HepG2 (cell line): ENCODE measurements at regions not wholly inside any gene's neighbourhood (a gene's known extent, or its start where the extent isn't known, plus 50 kb on each side); places are given as distances from the start of the nearest gene placed in this dataset.

Source experiments
- ATAC-seq: fragments of 200-7000 bp; cut with Tn5 transposase; 3 replicates; pipeline ENCODE4 v1.9.1; 2020; ENCODE audit warnings: mild to moderate bottlenecking, moderate library complexity
- BruUV-seq: library from RNA; stranded (reverse); fragments of 400-500 nt; replicated peaks from 2 replicates; lab custom pipeline; 2021; lab: Mats Ljungman, UMichigan
- CTCF ChIA-PET: fragments of 300-600 bp; formaldehyde crosslinking; extraction: SDS; loops from one replicate; lab custom pipeline; 2021; ENCODE audit warnings: low total read pairs, inconsistent platforms, low intra/inter-chr PET ratio; lab: Yijun Ruan, JAX
- POLR2A ChIA-PET: fragments of 350-600 bp; sonication (Branson Sonifier 250); formaldehyde crosslinking; loops from one replicate; lab custom pipeline; 2020; ENCODE audit warnings: antibody characterized with exemption, inconsistent platforms; lab: Yijun Ruan, JAX
- DNase-seq: peaks from one replicate; pipeline ENCODE4 v3.0.0-alpha.2; 2015; ENCODE audit warnings: low spot score
- FAIRE-seq: peaks from 3 replicates; lab custom pipeline; 2011; peaks lifted over from hg19 to GRCh38; lab: Jason Lieb, UNC
- H2AFZ ChIP-seq: one replicate; pipeline ENCODE4 v1.6.1; 2011; ENCODE audit warnings: low read length, inconsistent platforms
- H3K27ac ChIP-seq: fragments of 300-600 bp; 3 replicates; pipeline ENCODE4 v1.8.0; 2011; ENCODE audit warnings: mixed run types, mild to moderate bottlenecking, mixed read lengths, low read length, inconsistent platforms; ENCODE audit not compliant: insufficient read depth; ENCODE audit errors: extremely low read length
- H3K27me3 ChIP-seq, 2 experiments: fragments of 200-600 bp in 1 of 2; 2 replicates in 1 of 2; 3 replicates in 1 of 2; pipeline versions ENCODE4 v1.6.0 to v1.8.0; 2011; ENCODE audit warnings: low read length in 2 of 2, mild to moderate bottlenecking in 2 of 2, moderate library complexity in 2 of 2, inconsistent platforms in 1 of 2; ENCODE audit not compliant: insufficient read depth in 2 of 2, control insufficient read depth in 1 of 2
- H3K36me3 ChIP-seq, 2 experiments: fragments of 200-600 bp in 1 of 2; replicated peaks in 1 of 2; 2 replicates in 1 of 2; 3 replicates in 1 of 2; pipeline versions ENCODE4 v1.5.1 to v1.8.0; 2011; ENCODE audit warnings: low read length in 2 of 2, inconsistent platforms in 1 of 2; ENCODE audit not compliant: insufficient read depth in 2 of 2, control insufficient read depth in 1 of 2
- H3K4me1 ChIP-seq: 2 replicates; pipeline ENCODE4 v1.5.1; 2012; ENCODE audit warnings: low read length, inconsistent platforms; ENCODE audit not compliant: insufficient read depth
- H3K4me2 ChIP-seq: 2 replicates; pipeline ENCODE4 v1.6.0; 2011; ENCODE audit warnings: low read depth, low read length, inconsistent platforms
- H3K4me3 ChIP-seq, 3 experiments: fragments of 200-600 bp in 1 of 3; sonication (generic), shearing (Covaris generic) in 1 of 3; replicated peaks in 1 of 3; 2 replicates each; pipeline ENCODE4 v1.5.1; 2011 to 2016; ENCODE audit warnings: low read length in 3 of 3, inconsistent platforms in 2 of 3, low read depth in 2 of 3, mild to moderate bottlenecking in 2 of 3, control low read depth in 1 of 3, mixed read lengths in 1 of 3; ENCODE audit not compliant: insufficient read depth in 1 of 3
- H3K79me2 ChIP-seq: one replicate; pipeline ENCODE4 v1.6.1; 2011; ENCODE audit warnings: low read length, inconsistent platforms; ENCODE audit not compliant: insufficient read depth
- H3K9ac ChIP-seq: 2 replicates; pipeline ENCODE4 v1.6.0; 2011; ENCODE audit warnings: mild to moderate bottlenecking, low read depth, low read length, inconsistent platforms; ENCODE audit not compliant: insufficient read depth
- H3K9me3 ChIP-seq: 2 replicates; pipeline ENCODE4 v1.5.1; 2012; ENCODE audit warnings: mild to moderate bottlenecking, low read length
- H4K20me1 ChIP-seq: 2 replicates; pipeline ENCODE4 v1.6.0; 2011; ENCODE audit warnings: inconsistent platforms, mild to moderate bottlenecking, low read length, moderate library complexity; ENCODE audit not compliant: insufficient read depth
- HNRNPL ChIP-seq: fragments of 200-400 bp; formaldehyde crosslinking; IDR thresholded peaks from 2 replicates; pipeline ENCODE4 v1.6.1; 2017; ENCODE audit warnings: mild to moderate bottlenecking, low read depth, low read length
- NR2F2 ChIP-seq: IDR thresholded peaks from 2 replicates; pipeline ENCODE4 v1.6.1; 2012; ENCODE audit warnings: low read depth, inconsistent platforms, borderline replicate concordance
- PRMT3 ChIP-seq: sonication (generic); formaldehyde crosslinking; IDR thresholded peaks from 2 replicates; pipeline ENCODE4 v1.8.1; 2022; ENCODE audit warnings: low read depth, mild to moderate bottlenecking, moderate library complexity, missing genetic modification reagents, borderline replicate concordance
- RBAK ChIP-seq: sonication (generic); formaldehyde crosslinking; IDR thresholded peaks from 2 replicates; pipeline ENCODE4 v1.5.1; 2020; ENCODE audit warnings: mild to moderate bottlenecking, missing genetic modification reagents
- RFX3 ChIP-seq: IDR thresholded peaks from 2 replicates; pipeline ENCODE4 v1.6.1; 2016; ENCODE audit warnings: missing biosample characterization, missing genetic modification reagents
- SMARCC2 ChIP-seq: fragments of 450-650 bp; IDR thresholded peaks from 2 replicates; pipeline ENCODE4 v1.6.1; 2017; ENCODE audit warnings: antibody characterized with exemption, mild to moderate bottlenecking
- ZNF326 ChIP-seq: sonication (generic); formaldehyde crosslinking; IDR thresholded peaks from 2 replicates; pipeline ENCODE4 v1.4.0; 2020; ENCODE audit warnings: missing genetic modification reagents, borderline replicate concordance
- WGBS: methylation state at CpG from one replicate; pipeline ENCODE4 v1.1.6; 2017; ENCODE audit warnings: low lambda C conversion rate; 5-methylcytosine and 5-hydroxymethylcytosine counted together
- in situ Hi-C: cut with HindIII; loops from 2 replicates; pipeline ENCODE4 v1.10.0; 2017; ENCODE audit warnings: low pct_unique_long_range_greater_than_20kb; ENCODE audit not compliant: extremely low pct_ligation_motif_present
- intact Hi-C: fragments of 100-400 bp; cut with micrococcal nuclease; formaldehyde crosslinking; loops from one replicate; pipeline ENCODE4 v1.10.0; 2022; ENCODE audit not compliant: unreplicated experiment
- TF ChIP-seq, protein P1 (sequence below): sonication (generic); formaldehyde crosslinking; conservative IDR thresholded peaks from 2 replicates; pipeline ENCODE4 v1.5.0; 2020; ENCODE audit warnings: missing genetic modification reagents

DNA sequence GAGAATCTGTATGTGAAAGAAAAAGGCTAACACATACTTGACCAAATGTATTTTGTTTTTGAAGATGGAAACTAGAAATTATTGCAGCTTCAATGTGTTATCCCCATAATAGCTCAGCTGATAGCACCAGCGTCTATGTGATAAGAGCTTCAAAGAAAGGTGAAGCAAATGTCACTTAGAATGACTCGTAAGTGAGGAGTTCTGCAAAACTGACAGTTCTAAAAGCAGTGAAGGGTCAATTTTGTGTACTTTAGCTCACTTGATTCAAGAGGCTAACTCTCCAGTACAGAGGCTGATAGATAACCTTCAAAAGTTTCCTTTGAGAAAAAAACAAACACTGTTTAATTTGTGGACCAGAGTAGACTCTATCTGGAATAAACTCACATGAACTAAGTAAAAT, 87.2 kb upstream of the CARD18 start:
- in situ Hi-C loops: no loop called here
- ChIA-PET CTCF (no interaction called here), POLR2A (no interaction called here)

DNA sequence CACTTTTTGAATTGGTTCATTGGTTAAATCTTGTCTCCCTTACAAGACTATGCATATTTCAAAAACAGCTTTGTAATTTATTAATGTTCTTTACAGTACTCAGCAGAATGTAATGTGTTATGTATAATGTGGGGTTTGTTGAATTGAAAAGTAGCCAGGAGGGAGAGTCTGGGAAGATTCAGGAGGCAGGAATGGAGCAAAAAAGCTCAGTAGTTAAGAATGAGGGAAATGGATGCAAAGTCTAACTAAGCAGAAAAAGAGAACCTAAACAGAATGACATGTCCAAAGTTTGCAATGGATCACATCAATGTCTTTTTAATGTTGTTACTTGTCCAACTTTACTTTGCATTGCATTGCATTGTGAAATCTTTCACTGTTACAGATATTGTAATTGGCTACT, 86.5 kb upstream of the CARD18 start:
- in situ Hi-C loops: no loop called here
- H3K36me3 ChIP-seq: no peaks in the 10 kb centered on the region
- no peak overlapping the region for H2AFZ ChIP-seq
- no peaks in the 10 kb centered on the region for H3K9me3 ChIP-seq
- BruUV-seq: no TSS peak
- no peaks in the 10 kb centered on the region for H3K79me2 ChIP-seq
- peaks cover 17% of the 10 kb centered on the region for H3K4me1 ChIP-seq
- H3K4me2 ChIP-seq: no peak overlapping the region
- no peak overlapping the region for H3K27ac ChIP-seq
- ATAC-seq: no peak
- FAIRE-seq: no peak
- DNase-seq: no peak
- H4K20me1 ChIP-seq: no peaks in the 10 kb centered on the region
- TF ChIP-seq, protein P1, sequence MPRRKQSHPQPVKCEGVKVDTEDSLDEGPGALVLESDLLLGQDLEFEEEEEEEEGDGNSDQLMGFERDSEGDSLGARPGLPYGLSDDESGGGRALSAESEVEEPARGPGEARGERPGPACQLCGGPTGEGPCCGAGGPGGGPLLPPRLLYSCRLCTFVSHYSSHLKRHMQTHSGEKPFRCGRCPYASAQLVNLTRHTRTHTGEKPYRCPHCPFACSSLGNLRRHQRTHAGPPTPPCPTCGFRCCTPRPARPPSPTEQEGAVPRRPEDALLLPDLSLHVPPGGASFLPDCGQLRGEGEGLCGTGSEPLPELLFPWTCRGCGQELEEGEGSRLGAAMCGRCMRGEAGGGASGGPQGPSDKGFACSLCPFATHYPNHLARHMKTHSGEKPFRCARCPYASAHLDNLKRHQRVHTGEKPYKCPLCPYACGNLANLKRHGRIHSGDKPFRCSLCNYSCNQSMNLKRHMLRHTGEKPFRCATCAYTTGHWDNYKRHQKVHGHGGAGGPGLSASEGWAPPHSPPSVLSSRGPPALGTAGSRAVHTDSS (CRISPR knock-in tag): no peak
- TF ChIP-seq, all 625 proteins: peak for 0
- ChIA-PET POLR2A (no interaction called here), CTCF (no interaction called here)
- Histone ChIP-seq H3K4me3 (no peak overlapping the region), H3K9ac (no peak overlapping the region), H3K27me3 (no peaks in the 10 kb centered on the region)
- intact Hi-C loops: no loop called here

More for the DNA sequence above, 87.2 kb upstream of the CARD18 start:
- no TSS peak for BruUV-seq
- no peak overlapping the region for H3K4me2 ChIP-seq
- no peak overlapping the region for H2AFZ ChIP-seq
- H3K4me3 ChIP-seq: no peak overlapping the region
- no peak overlapping the region for H3K9ac ChIP-seq
- FAIRE-seq: no peak
- TF ChIP-seq SMARCC2 (no peak), PRMT3 (CRISPR knock-in tag) (no peak), RBAK (CRISPR knock-in tag) (no peak), NR2F2 (peak; percentile 54; the same call in 1 of the 2 replicates), ZNF326 (CRISPR knock-in tag) (no peak), RFX3 (no peak), HNRNPL (no peak)
- TF ChIP-seq, all 625 proteins: peak for 1
- DNase-seq (no peak), ATAC-seq (no peak)
- H3K27me3 ChIP-seq: no peaks in the 10 kb centered on the region
- 0% methylated on average over 2 of the region's 2 CpGs for WGBS
- no peaks in the 10 kb centered on the region for H3K9me3 ChIP-seq
- H4K20me1 ChIP-seq: no peaks in the 10 kb centered on the region
- no peaks in the 10 kb centered on the region for H3K36me3 ChIP-seq
- H3K79me2 ChIP-seq: no peaks in the 10 kb centered on the region
- intact Hi-C loops: no loop called here
- no peak overlapping the region for H3K27ac ChIP-seq
- H3K4me1 ChIP-seq: peaks cover 17% of the 10 kb centered on the region
